GM12878 (cell line): ENCODE measurements at regions not wholly inside any gene's neighbourhood (a gene's known extent, or its start where the extent isn't known, plus 50 kb on each side); places are given as distances from the start of the nearest gene placed in this dataset.

ENCODE experiments used
- ATAC-seq: fragments of 200-7000 bp; cut with Tn5 transposase; 3 replicates; pipeline ENCODE4 v1.9.1; 2020; ENCODE audit warnings: mild to moderate bottlenecking, moderate library complexity
- BruUV-seq: library from RNA; stranded (reverse); fragments of 400-500 nt; replicated peaks from 2 replicates; lab custom pipeline; 2021; lab: Mats Ljungman, UMichigan
- CTCF ChIA-PET: fragments of 300-600 bp; sonication (Branson Sonifier 250); formaldehyde crosslinking; extraction: SDS; loops from one replicate; lab custom pipeline; 2021; ENCODE audit warnings: inconsistent platforms; lab: Yijun Ruan, JAX
- POLR2A ChIA-PET: fragments of 350-600 bp; formaldehyde crosslinking; extraction: SDS; loops from one replicate; lab custom pipeline; 2021; ENCODE audit warnings: inconsistent platforms; lab: Charles Lee
- RAD21 ChIA-PET: fragments of 300-600 bp; sonication (Branson Sonifier 250); formaldehyde crosslinking; loops from one replicate; lab custom pipeline; 2023; ENCODE audit warnings: antibody characterized with exemption; ENCODE audit not compliant: unreplicated experiment; lab: Charles Lee
- SMC1A ChIA-PET: fragments of 300-600 bp; sonication (Branson Sonifier 250); formaldehyde crosslinking; loops from one replicate; lab custom pipeline; 2023; ENCODE audit not compliant: unreplicated experiment, uncharacterized antibody; lab: Charles Lee
- DNase-seq: peaks from one replicate; pipeline ENCODE4 v3.0.0-alpha.2; 2011; ENCODE audit warnings: low read depth, low spot score
- FAIRE-seq: peaks from 3 replicates; lab custom pipeline; 2011; peaks lifted over from hg19 to GRCh38; lab: Jason Lieb, UNC
- H2AFZ ChIP-seq: 2 replicates; pipeline ENCODE4 v1.6.0; 2011; ENCODE audit warnings: low read depth, low read length, control low read depth; ENCODE audit not compliant: control insufficient read depth
- H3K27ac ChIP-seq: 2 replicates; pipeline ENCODE4 v1.5.1; 2011; ENCODE audit warnings: control low read depth; ENCODE audit not compliant: control insufficient read depth, insufficient read depth
- H3K27me3 ChIP-seq, 2 experiments: replicated peaks in 1 of 2; 2 replicates each; pipeline versions ENCODE4 v1.6.0 to v1.6.1; 2011; ENCODE audit warnings: low read length in 1 of 2; ENCODE audit not compliant: control insufficient read depth in 2 of 2, insufficient read depth in 2 of 2
- H3K36me3 ChIP-seq, 2 experiments: 2 replicates each; pipeline ENCODE4 v1.5.1; 2011; ENCODE audit warnings: low read length in 1 of 2; ENCODE audit not compliant: control insufficient read depth in 2 of 2, insufficient read depth in 2 of 2
- H3K4me1 ChIP-seq: 2 replicates; pipeline ENCODE4 v1.6.1; 2011; ENCODE audit warnings: mild to moderate bottlenecking, low read length, moderate library complexity, mixed read lengths; ENCODE audit not compliant: control insufficient read depth, insufficient read depth
- H3K4me2 ChIP-seq: 2 replicates; pipeline ENCODE4 v1.6.0; 2011; ENCODE audit warnings: control low read depth; ENCODE audit not compliant: control insufficient read depth, insufficient read depth
- H3K4me3 ChIP-seq: fragments of 200-600 bp; sonication (generic); 2 replicates; pipeline ENCODE4 v1.5.1; 2016
- H3K79me2 ChIP-seq: 2 replicates; pipeline ENCODE4 v1.6.0; 2011; ENCODE audit warnings: low read length; ENCODE audit not compliant: control insufficient read depth, insufficient read depth
- H3K9ac ChIP-seq: 2 replicates; pipeline ENCODE4 v1.8.0; 2011; ENCODE audit warnings: low read length, control low read depth, mixed read lengths; ENCODE audit not compliant: control insufficient read depth, insufficient read depth
- H3K9me3 ChIP-seq: replicated peaks from 3 replicates; pipeline ENCODE4 v1.5.1; 2011; ENCODE audit warnings: mild to moderate bottlenecking, low read length; ENCODE audit not compliant: control insufficient read depth, insufficient read depth
- H4K20me1 ChIP-seq: 2 replicates; pipeline ENCODE4 v1.6.0; 2011; ENCODE audit not compliant: control insufficient read depth, insufficient read depth
- BMI1 ChIP-seq: fragments of 450-650 bp; IDR thresholded peaks from 2 replicates; pipeline ENCODE4 v1.6.1; 2016; ENCODE audit warnings: mild to moderate bottlenecking, moderate library complexity, borderline replicate concordance
- BRCA1 ChIP-seq: IDR thresholded peaks from 2 replicates; pipeline ENCODE4 v1.6.1; 2011; ENCODE audit warnings: low read depth, low read length, improper control_type of control experiment
- KLF5 ChIP-seq: fragments of 450-650 bp; IDR thresholded peaks from 2 replicates; pipeline ENCODE4 v1.6.1; 2014; ENCODE audit warnings: mild to moderate bottlenecking; ENCODE audit not compliant: partially characterized antibody
- MYC ChIP-seq: IDR thresholded peaks from 2 replicates; pipeline ENCODE4 v1.6.1; 2011; ENCODE audit warnings: mild to moderate bottlenecking, low read length, moderate library complexity, inconsistent platforms; ENCODE audit not compliant: insufficient read depth, insufficient replicate concordance, insufficient read length, severe bottlenecking
- NRF1 ChIP-seq: conservative IDR thresholded peaks from 2 replicates; pipeline ENCODE4 v1.6.1; 2011; ENCODE audit warnings: mild to moderate bottlenecking, low read depth, low read length, improper control_type of control experiment
- POLR2AphosphoS2 ChIP-seq: IDR thresholded peaks from 2 replicates; pipeline ENCODE4 v1.6.1; 2011; ENCODE audit warnings: low read depth, mild to moderate bottlenecking, low read length, improper control_type of control experiment, moderate library complexity
- RB1 ChIP-seq: fragments of 450-650 bp; formaldehyde crosslinking; IDR thresholded peaks from 2 replicates; pipeline ENCODE4 v1.6.1; 2017; ENCODE audit warnings: mild to moderate bottlenecking, borderline replicate concordance
- STAT1 ChIP-seq: fragments of 450-650 bp; conservative IDR thresholded peaks from 2 replicates; pipeline ENCODE4 v1.6.1; 2014; ENCODE audit warnings: antibody characterized with exemption, mild to moderate bottlenecking
- SUZ12 ChIP-seq: fragments of 200-600 bp; sonication (generic); IDR thresholded peaks from one replicate; pipeline ENCODE4 v1.6.1; 2018; ENCODE audit warnings: antibody characterized with exemption, mild to moderate bottlenecking; ENCODE audit not compliant: unreplicated experiment
- ZNF217 ChIP-seq: fragments of 450-650 bp; IDR thresholded peaks from 2 replicates; pipeline ENCODE4 v1.6.1; 2017; ENCODE audit warnings: antibody characterized with exemption, mild to moderate bottlenecking
- WGBS: methylation state at CpG from one replicate; pipeline ENCODE4 v1.1.6; 2016; ENCODE audit warnings: low lambda C conversion rate; ENCODE audit not compliant: insufficient replicate concordance, insufficient coverage; ENCODE audit errors: missing lambda C conversion rate; 5-methylcytosine and 5-hydroxymethylcytosine counted together
- in situ Hi-C: fragments of 300-500 bp; cut with MboI; formaldehyde crosslinking; loops from 9 replicates; pipeline ENCODE4 v1.14.3; 2018; ENCODE audit warnings: mixed read lengths
- intact Hi-C: fragments of 100-400 bp; cut with micrococcal nuclease; formaldehyde crosslinking; loops from one replicate; pipeline ENCODE4 v1.14.2; 2022; ENCODE audit not compliant: unreplicated experiment
- TF ChIP-seq, protein P1 (sequence below): fragments of 150-350 bp; IDR thresholded peaks from 2 replicates; pipeline ENCODE4 v1.6.1; 2014; ENCODE audit warnings: mild to moderate bottlenecking, low read depth, low read length
- TF ChIP-seq, protein P2 (sequence below): IDR thresholded peaks from 2 replicates; pipeline ENCODE4 v1.6.1; 2011; ENCODE audit warnings: mild to moderate bottlenecking, low read depth, low read length, moderate library complexity; ENCODE audit not compliant: insufficient replicate concordance
- TF ChIP-seq, protein P3 (sequence below), 3 experiments: IDR thresholded peaks in 2 of 3; conservative IDR thresholded peaks in 1 of 3; 2 replicates each; pipeline ENCODE4 v1.5.1; 2011; ENCODE audit warnings: low read depth in 3 of 3, low read length in 3 of 3, mild to moderate bottlenecking in 3 of 3, control low read depth in 2 of 3, moderate library complexity in 2 of 3, inconsistent platforms in 1 of 3, mixed read lengths in 1 of 3; ENCODE audit not compliant: control insufficient read depth in 2 of 3, insufficient read depth in 1 of 3; ENCODE audit errors: extremely low read depth in 1 of 3
- TF ChIP-seq, protein P4 (sequence below): fragments of 450-650 bp; formaldehyde crosslinking; IDR thresholded peaks from 2 replicates; pipeline ENCODE4 v1.4.0; 2022; ENCODE audit warnings: mild to moderate bottlenecking, moderate library complexity

DNA sequence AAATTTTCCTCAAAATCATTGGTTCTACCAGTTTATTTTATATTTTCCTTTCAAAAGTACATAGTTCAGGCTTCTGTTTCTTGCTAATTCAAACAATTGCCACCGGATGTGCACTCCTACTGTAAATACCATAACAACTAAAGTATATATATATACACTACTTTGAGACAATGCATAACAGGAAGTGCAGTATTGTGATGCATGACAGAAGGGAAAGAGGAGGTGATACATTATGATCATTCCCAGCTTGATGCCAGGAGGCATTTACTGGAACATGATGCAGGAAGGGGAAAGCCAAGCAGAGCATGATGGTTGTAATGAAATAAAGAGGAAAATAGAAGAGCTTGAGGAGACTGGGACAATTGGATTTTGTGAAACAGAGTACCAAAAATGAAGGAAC lies 215.2 kb upstream of the NT5C1B start (continued):
- TF ChIP-seq ZNF217 (no peak), BMI1 (no peak), STAT1 (no peak), SUZ12 (no peak), NRF1 (no peak), BRCA1 (no peak), RB1 (no peak)
- TF ChIP-seq, protein P1, sequence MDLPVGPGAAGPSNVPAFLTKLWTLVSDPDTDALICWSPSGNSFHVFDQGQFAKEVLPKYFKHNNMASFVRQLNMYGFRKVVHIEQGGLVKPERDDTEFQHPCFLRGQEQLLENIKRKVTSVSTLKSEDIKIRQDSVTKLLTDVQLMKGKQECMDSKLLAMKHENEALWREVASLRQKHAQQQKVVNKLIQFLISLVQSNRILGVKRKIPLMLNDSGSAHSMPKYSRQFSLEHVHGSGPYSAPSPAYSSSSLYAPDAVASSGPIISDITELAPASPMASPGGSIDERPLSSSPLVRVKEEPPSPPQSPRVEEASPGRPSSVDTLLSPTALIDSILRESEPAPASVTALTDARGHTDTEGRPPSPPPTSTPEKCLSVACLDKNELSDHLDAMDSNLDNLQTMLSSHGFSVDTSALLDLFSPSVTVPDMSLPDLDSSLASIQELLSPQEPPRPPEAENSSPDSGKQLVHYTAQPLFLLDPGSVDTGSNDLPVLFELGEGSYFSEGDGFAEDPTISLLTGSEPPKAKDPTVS: no peak
- TF ChIP-seq, protein P2, sequence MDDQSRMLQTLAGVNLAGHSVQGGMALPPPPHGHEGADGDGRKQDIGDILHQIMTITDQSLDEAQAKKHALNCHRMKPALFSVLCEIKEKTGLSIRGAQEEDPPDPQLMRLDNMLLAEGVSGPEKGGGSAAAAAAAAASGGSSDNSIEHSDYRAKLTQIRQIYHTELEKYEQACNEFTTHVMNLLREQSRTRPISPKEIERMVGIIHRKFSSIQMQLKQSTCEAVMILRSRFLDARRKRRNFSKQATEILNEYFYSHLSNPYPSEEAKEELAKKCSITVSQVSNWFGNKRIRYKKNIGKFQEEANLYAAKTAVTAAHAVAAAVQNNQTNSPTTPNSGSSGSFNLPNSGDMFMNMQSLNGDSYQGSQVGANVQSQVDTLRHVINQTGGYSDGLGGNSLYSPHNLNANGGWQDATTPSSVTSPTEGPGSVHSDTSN: no peak

DNA sequence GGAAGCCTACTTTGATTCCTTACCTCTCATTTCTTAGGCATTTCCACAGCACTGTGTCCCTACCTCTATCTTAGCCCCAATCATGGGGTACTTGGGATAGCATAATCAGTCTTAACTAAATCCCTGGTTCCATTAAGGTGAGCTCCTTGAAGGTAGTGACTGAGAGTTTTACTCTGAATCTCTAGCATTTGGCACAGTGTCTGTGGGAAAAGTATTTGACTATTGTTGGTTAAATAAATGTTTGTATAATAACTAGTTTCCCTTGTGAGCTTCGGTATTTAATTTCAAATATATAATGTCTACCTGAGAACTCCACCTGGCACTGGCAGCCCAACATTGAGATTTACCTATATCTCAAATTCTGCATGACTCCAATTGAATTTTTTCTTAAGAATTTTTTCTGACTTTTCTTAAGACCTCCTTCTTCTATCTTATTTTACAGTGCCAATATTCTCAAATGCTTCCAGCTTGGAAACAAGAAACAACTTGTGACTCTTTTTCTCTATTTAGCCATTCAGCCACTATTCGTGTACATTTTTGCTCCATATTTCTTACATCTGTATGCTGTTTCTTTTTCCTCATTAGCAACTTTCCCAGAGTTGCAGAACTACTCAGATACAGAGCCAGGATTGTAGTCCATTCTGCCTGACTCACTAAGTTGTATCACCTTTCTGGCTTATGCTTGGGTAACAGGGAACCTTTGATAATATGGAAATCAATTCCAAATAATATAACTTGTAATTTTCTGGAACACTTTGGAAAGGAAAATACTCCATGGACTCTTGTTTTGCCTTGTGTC lies 214.0 kb upstream of the NT5C1B start:
- CTCF ChIA-PET: no interaction called here
- no peaks in the 10 kb centered on the region for H4K20me1 ChIP-seq
- BruUV-seq: no TSS peak
- TF ChIP-seq KLF5: no peak
- TF ChIP-seq, protein P3, sequence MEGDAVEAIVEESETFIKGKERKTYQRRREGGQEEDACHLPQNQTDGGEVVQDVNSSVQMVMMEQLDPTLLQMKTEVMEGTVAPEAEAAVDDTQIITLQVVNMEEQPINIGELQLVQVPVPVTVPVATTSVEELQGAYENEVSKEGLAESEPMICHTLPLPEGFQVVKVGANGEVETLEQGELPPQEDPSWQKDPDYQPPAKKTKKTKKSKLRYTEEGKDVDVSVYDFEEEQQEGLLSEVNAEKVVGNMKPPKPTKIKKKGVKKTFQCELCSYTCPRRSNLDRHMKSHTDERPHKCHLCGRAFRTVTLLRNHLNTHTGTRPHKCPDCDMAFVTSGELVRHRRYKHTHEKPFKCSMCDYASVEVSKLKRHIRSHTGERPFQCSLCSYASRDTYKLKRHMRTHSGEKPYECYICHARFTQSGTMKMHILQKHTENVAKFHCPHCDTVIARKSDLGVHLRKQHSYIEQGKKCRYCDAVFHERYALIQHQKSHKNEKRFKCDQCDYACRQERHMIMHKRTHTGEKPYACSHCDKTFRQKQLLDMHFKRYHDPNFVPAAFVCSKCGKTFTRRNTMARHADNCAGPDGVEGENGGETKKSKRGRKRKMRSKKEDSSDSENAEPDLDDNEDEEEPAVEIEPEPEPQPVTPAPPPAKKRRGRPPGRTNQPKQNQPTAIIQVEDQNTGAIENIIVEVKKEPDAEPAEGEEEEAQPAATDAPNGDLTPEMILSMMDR (IDR thresholded peaks at IDR 0.05 in 2 of 3, conservative IDR thresholded peaks at IDR 0.05 in 1 of 3; ENCODE audit: control insufficient read depth in 2 of 3, extremely low read depth in 1 of 3, insufficient read depth in 1 of 3, low read depth in 3 of 3, low read length in 3 of 3): no peak
- no peak for TF ChIP-seq MYC
- no peak for TF ChIP-seq POLR2AphosphoS2
- TF ChIP-seq, protein P4, sequence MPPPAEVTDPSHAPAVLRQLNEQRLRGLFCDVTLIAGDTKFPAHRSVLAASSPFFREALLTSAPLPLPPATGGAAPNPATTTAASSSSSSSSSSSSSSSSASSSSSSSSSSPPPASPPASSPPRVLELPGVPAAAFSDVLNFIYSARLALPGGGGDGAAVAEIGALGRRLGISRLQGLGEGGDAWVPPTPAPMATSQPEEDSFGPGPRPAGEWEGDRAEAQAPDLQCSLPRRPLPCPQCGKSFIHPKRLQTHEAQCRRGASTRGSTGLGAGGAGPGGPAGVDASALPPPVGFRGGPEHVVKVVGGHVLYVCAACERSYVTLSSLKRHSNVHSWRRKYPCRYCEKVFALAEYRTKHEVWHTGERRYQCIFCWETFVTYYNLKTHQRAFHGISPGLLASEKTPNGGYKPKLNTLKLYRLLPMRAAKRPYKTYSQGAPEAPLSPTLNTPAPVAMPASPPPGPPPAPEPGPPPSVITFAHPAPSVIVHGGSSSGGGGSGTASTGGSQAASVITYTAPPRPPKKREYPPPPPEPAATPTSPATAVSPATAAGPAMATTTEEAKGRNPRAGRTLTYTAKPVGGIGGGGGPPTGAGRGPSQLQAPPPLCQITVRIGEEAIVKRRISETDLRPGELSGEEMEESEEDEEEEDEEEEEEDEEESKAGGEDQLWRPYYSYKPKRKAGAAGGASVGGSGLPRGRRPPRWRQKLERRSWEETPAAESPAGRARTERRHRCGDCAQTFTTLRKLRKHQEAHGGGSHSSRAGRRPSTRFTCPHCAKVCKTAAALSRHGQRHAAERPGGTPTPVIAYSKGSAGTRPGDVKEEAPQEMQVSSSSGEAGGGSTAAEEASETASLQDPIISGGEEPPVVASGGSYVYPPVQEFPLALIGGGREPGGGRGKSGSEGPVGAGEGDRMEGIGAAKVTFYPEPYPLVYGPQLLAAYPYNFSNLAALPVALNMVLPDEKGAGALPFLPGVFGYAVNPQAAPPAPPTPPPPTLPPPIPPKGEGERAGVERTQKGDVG (CRISPR knock-in tag): no peak

More for the DNA sequence above, 214.0 kb upstream of the NT5C1B start:
- no peak overlapping the region for H3K4me2 ChIP-seq
- H3K27ac ChIP-seq: no peak overlapping the region
- no peaks in the 10 kb centered on the region for H3K36me3 ChIP-seq
- intact Hi-C loops (no loop called here), in situ Hi-C loops (no loop called here)
- no peaks in the 10 kb centered on the region for H3K79me2 ChIP-seq
- SMC1A ChIA-PET: interaction anchor here (0.8 kb wide), 1 partner anchor 12 kb away, joined by 3 read pairs; no protein-coding TSS in a partner anchor
- H3K9me3 ChIP-seq: no peaks in the 10 kb centered on the region
- no peak overlapping the region for H2AFZ ChIP-seq
- H3K9ac ChIP-seq: no peak overlapping the region
- H3K4me1 ChIP-seq: no peaks in the 10 kb centered on the region
- POLR2A ChIA-PET: no interaction called here
- H3K4me3 ChIP-seq: no peak overlapping the region
- RAD21 ChIA-PET: no interaction called here
- FAIRE-seq (no peak), ATAC-seq (no peak), DNase-seq (no peak)
- 9% methylated on average over 2 of the region's 2 CpGs for WGBS
- no peaks in the 10 kb centered on the region for H3K27me3 ChIP-seq
